ENCODE measurements at regions not wholly inside any gene's neighbourhood (a gene's known extent, or its start where the extent isn't known, plus 50 kb on each side); places are given as distances from the start of the nearest gene placed in this dataset.
A peak's percentile ranks its signal among the peaks of the same experiment; 100 is the strongest.

- no peaks in the 10 kb centered on the region; the same call in none of the 2 replicates for H3K27me3 Mint-ChIP-seq (ENCODE audit: insufficient read depth)
- no peak overlapping the region for H3K4me3 Mint-ChIP-seq
- no peak overlapping the region for H3K27ac Mint-ChIP-seq
- TF ChIP-seq CTCF (IDR thresholded peaks at IDR 0.05) = no peak
- H3K4me1 Mint-ChIP-seq (ENCODE audit: low read depth) = no peaks in the 10 kb centered on the region
- no peaks in the 10 kb centered on the region for H3K9me3 Mint-ChIP-seq
- H3K36me3 Mint-ChIP-seq (ENCODE audit: low read depth) = no peaks in the 10 kb centered on the region
- DNase-seq = no peak
Observed at GRCh38 chrX:6821730-6822129, 286.8 kb upstream of the VCX3A start.

GRCh38 chrX:6813836-6814370, 279.0 kb upstream of the VCX3A start:
- Mint-ChIP-seq H3K27me3 (ENCODE audit: insufficient read depth) (no peaks in the 10 kb centered on the region; the same call in 1 of the 2 replicates), H3K27ac (no peak overlapping the region), H3K9me3 (peaks cover 4% of the 10 kb centered on the region; the same call in 1 of the 2 replicates), H3K36me3 (ENCODE audit: low read depth) (no peaks in the 10 kb centered on the region), H3K4me3 (no peak overlapping the region), H3K4me1 (ENCODE audit: low read depth) (no peaks in the 10 kb centered on the region)
- no peak for DNase-seq
- no peak for TF ChIP-seq CTCF (IDR thresholded peaks at IDR 0.05)

- H3K4me1 Mint-ChIP-seq (ENCODE audit: low read depth) = no peaks in the 10 kb centered on the region
- H3K27ac Mint-ChIP-seq = no peak overlapping the region
- no peaks in the 10 kb centered on the region; the same call in 1 of the 2 replicates for H3K27me3 Mint-ChIP-seq (ENCODE audit: insufficient read depth)
- peaks cover 4% of the 10 kb centered on the region; the same call in 1 of the 2 replicates for H3K9me3 Mint-ChIP-seq
- no peak for DNase-seq
- no peak for TF ChIP-seq CTCF (IDR thresholded peaks at IDR 0.05)
- no peak overlapping the region for H3K4me3 Mint-ChIP-seq
- no peaks in the 10 kb centered on the region for H3K36me3 Mint-ChIP-seq (ENCODE audit: low read depth)
Observed at GRCh38 chrX:6812087-6812486, 277.2 kb upstream of the VCX3A start.

- H3K27me3 Mint-ChIP-seq (ENCODE audit: insufficient read depth) = no peaks in the 10 kb centered on the region; the same call in 1 of the 2 replicates
- H3K27ac Mint-ChIP-seq = no peak overlapping the region
- no peaks in the 10 kb centered on the region for H3K36me3 Mint-ChIP-seq (ENCODE audit: low read depth)
- TF ChIP-seq CTCF (IDR thresholded peaks at IDR 0.05) = no peak
- peak; percentile 3 for DNase-seq
- H3K4me1 Mint-ChIP-seq (ENCODE audit: low read depth) = no peaks in the 10 kb centered on the region
- H3K4me3 Mint-ChIP-seq = no peak overlapping the region
- H3K9me3 Mint-ChIP-seq = peaks cover 4% of the 10 kb centered on the region; the same call in 1 of the 2 replicates
Observed at GRCh38 chrX:6810776-6811175, 275.9 kb upstream of the VCX3A start.

GRCh38 chrX:6803607-6804006, 268.7 kb upstream of the VCX3A start:
- peaks cover 3% of the 10 kb centered on the region; the same call in 1 of the 2 replicates for H3K27me3 Mint-ChIP-seq (ENCODE audit: insufficient read depth)
- no peak overlapping the region for H3K27ac Mint-ChIP-seq
- no peaks in the 10 kb centered on the region for H3K4me1 Mint-ChIP-seq (ENCODE audit: low read depth)
- H3K9me3 Mint-ChIP-seq = no peaks in the 10 kb centered on the region
- H3K4me3 Mint-ChIP-seq = no peak overlapping the region
- TF ChIP-seq CTCF (IDR thresholded peaks at IDR 0.05) = no peak
- DNase-seq = no peak
- no peaks in the 10 kb centered on the region for H3K36me3 Mint-ChIP-seq (ENCODE audit: low read depth)
